Neutrophil (primary cell): ENCODE measurements at regions not wholly inside any gene's neighbourhood (a gene's known extent, or its start where the extent isn't known, plus 50 kb on each side); places are given as distances from the start of the nearest gene placed in this dataset.

ENCODE experiments used
- H3K27ac ChIP-seq: fragments of 200-600 bp; sonication (generic); 2 replicates; pipeline ENCODE4 v1.5.1; 2016; ENCODE audit warnings: mild to moderate bottlenecking, moderate library complexity
- H3K27me3 ChIP-seq: fragments of 200-600 bp; sonication (generic); 2 replicates; pipeline ENCODE4 v1.6.0; 2016; ENCODE audit warnings: mild to moderate bottlenecking
- H3K36me3 ChIP-seq: fragments of 200-600 bp; sonication (generic); 2 replicates; pipeline ENCODE4 v1.5.1; 2017
- H3K4me1 ChIP-seq, 2 experiments: fragments of 200-600 bp in 1 of 2; sonication (generic) in 1 of 2; 1 replicate in 1 of 2; 2 replicates in 1 of 2; pipeline versions ENCODE4 v1.5.1 to v1.6.1; 2013 to 2016; ENCODE audit warnings: low read depth in 1 of 2, low read length in 1 of 2, mild to moderate bottlenecking in 1 of 2, moderate library complexity in 1 of 2; ENCODE audit not compliant: control insufficient read depth in 1 of 2, insufficient read depth in 1 of 2
- H3K4me3 ChIP-seq, 2 experiments: fragments of 200-600 bp in 1 of 2; sonication (generic) in 1 of 2; 1 replicate in 1 of 2; 2 replicates in 1 of 2; pipeline ENCODE4 v1.5.1; 2013 to 2016; ENCODE audit warnings: low read depth in 1 of 2, low read length in 1 of 2, mild to moderate bottlenecking in 1 of 2, moderate library complexity in 1 of 2
- H3K9me3 ChIP-seq: fragments of 200-600 bp; sonication (generic); 2 replicates; pipeline ENCODE4 v1.5.1; 2016
- TF ChIP-seq, protein P1 (sequence below): fragments of 200-600 bp; sonication (generic); IDR thresholded peaks from 2 replicates; pipeline ENCODE4 v1.5.1; 2016; ENCODE audit warnings: antibody characterized with exemption

DNA sequence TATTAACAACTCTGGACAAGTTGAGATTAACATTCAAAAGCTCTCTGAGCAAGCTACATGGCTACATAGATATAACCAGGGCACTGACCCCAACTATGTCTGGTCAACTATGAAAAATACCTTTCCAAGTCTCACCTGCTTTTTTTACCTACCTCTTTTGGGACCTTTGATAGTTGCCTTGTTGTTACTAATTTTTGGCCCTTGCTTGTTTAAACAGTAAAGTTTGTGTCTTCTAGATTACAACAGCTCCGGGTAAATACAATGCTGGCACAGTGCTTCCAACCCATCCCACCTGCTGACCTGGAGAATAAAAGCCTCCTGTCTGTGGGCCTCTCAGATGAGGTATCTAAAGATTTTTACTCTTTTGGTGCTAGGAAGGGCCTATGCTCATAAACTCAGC, 1036.6 kb downstream of the NAALADL2 start:
- Histone ChIP-seq H3K4me3 (no peak overlapping the region), H3K27me3 (no peaks in the 10 kb centered on the region), H3K27ac (no peak overlapping the region), H3K9me3 (no peaks in the 10 kb centered on the region), H3K36me3 (no peaks in the 10 kb centered on the region), H3K4me1 (no peaks in the 10 kb centered on the region)
- TF ChIP-seq, protein P1, sequence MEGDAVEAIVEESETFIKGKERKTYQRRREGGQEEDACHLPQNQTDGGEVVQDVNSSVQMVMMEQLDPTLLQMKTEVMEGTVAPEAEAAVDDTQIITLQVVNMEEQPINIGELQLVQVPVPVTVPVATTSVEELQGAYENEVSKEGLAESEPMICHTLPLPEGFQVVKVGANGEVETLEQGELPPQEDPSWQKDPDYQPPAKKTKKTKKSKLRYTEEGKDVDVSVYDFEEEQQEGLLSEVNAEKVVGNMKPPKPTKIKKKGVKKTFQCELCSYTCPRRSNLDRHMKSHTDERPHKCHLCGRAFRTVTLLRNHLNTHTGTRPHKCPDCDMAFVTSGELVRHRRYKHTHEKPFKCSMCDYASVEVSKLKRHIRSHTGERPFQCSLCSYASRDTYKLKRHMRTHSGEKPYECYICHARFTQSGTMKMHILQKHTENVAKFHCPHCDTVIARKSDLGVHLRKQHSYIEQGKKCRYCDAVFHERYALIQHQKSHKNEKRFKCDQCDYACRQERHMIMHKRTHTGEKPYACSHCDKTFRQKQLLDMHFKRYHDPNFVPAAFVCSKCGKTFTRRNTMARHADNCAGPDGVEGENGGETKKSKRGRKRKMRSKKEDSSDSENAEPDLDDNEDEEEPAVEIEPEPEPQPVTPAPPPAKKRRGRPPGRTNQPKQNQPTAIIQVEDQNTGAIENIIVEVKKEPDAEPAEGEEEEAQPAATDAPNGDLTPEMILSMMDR, result no peak

DNA sequence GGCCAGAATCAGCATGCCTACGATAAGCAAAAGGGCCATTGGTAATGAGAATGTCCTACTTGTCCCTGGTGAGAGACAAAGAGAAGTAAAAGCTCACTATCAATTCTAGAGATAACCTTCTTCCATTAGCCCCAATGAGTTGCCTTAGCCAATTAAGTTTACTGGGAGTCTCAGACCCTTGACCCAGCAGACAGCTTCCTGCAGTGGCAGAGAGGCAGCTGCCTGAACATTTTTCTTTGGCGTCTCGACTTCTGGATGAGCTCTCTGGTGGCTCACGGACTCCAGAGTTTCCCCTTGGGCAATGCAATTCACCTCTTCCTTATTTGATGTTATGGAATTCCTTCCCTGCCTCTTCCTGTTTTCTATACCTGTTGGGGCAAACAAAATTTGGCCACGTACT, 1034.4 kb downstream of the NAALADL2 start:
- H3K9me3 ChIP-seq, result no peaks in the 10 kb centered on the region
- H3K27ac ChIP-seq, result no peak overlapping the region
- no peaks in the 10 kb centered on the region for H3K4me1 ChIP-seq
- H3K36me3 ChIP-seq, result no peaks in the 10 kb centered on the region
- TF ChIP-seq, protein P1, result no peak
- H3K4me3 ChIP-seq, result no peak overlapping the region
- no peaks in the 10 kb centered on the region for H3K27me3 ChIP-seq

DNA sequence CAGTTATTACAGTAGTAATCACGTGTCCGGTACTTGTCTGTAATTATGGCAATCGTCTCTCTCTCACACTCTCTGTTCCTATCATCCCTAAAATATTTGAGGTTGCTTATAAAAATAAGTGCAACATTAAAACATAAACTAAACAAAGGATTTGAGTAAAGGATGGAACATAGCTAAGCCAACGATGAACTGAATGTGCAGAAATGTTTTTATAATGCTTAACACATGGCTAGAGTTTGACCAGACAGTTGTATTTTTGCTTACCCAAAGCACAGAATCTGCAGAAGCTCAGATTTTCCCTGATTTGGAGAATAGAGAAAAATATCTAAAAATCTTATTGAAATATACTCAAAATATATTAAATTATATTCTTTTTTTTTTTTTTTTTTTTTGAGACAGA, 1030.9 kb downstream of the NAALADL2 start:
- TF ChIP-seq, protein P1, result no peak
- Histone ChIP-seq H3K4me3 (no peak overlapping the region), H3K36me3 (no peaks in the 10 kb centered on the region), H3K27ac (no peak overlapping the region), H3K4me1 (no peaks in the 10 kb centered on the region), H3K9me3 (no peaks in the 10 kb centered on the region), H3K27me3 (no peaks in the 10 kb centered on the region)

DNA sequence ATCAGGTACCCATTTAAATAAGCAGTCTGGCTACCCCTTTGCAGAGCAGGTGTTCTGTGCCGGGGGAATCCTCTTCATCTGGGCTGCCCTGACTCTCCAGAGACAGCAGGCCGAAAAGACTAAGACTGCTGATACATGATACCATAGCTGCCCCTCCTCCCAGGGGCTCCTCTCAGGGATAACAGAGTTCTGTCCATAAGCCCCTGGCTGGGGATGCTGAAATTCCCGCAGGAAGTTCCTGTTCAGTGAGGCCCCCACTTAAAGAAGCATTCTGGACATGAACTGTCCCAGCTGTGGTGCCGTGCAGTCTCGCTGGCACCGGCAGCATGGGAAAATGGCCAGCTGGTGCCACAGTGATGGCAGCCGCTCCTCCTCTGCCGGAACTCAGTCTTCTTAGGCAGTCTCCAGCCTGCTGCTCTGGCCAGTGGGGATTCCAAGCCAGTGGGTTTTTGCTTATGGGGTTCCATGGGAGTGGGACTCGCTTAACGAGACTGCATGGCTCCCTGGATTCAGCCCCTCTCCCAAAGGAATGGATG, 1026.2 kb downstream of the NAALADL2 start:
- Histone ChIP-seq H3K36me3 (no peaks in the 10 kb centered on the region), H3K9me3 (no peaks in the 10 kb centered on the region), H3K27me3 (no peaks in the 10 kb centered on the region), H3K27ac (no peak overlapping the region), H3K4me1 (no peaks in the 10 kb centered on the region), H3K4me3 (no peak overlapping the region)
- TF ChIP-seq, protein P1, result no peak

DNA sequence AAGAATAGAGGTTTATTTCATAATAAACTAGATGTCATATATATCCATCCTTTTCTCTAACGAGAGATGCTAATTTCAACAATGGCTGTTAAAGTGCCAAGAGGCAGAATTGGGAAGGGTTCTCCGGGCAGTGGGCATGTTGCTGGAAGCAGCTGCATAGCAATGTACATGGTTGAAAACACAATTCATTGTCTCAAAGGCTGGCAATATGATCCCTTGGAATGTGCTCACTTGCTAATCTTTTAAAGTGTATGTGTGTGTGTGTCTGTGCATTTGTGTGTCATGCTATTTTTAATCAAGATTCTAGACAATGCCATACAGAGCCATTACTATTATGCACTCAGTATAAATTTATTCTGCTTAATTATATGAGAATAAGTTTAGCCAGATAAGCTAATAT, 1020.3 kb downstream of the NAALADL2 start:
- Histone ChIP-seq H3K27me3 (no peaks in the 10 kb centered on the region), H3K4me3 (no peak overlapping the region), H3K9me3 (no peaks in the 10 kb centered on the region), H3K36me3 (no peaks in the 10 kb centered on the region), H3K4me1 (no peaks in the 10 kb centered on the region), H3K27ac (no peak overlapping the region)
- TF ChIP-seq, protein P1, result no peak

DNA sequence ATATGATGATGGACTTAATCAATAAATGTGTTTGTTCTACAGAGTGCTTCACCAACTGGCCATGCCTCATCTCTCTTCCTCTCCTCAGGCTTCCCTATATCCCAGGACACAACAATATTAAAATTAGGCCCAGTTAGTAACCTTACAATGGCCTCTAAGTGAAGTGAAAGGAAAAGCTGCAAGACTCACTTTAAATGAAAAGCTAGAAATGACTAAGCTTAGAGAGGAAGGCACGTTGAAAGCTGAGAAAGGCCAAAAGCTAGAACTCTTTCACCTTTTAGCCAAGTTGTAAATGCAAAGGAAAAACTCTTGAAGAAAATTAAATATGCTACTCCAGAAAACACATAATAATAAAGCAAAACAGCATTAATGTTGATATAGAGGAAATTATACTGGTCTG, 1010.3 kb downstream of the NAALADL2 start:
- TF ChIP-seq, protein P1, result no peak
- H3K9me3 ChIP-seq, result no peaks in the 10 kb centered on the region
- no peak overlapping the region for H3K4me3 ChIP-seq
- H3K27me3 ChIP-seq, result no peaks in the 10 kb centered on the region
- no peaks in the 10 kb centered on the region for H3K36me3 ChIP-seq
- no peak overlapping the region for H3K27ac ChIP-seq
- no peaks in the 10 kb centered on the region for H3K4me1 ChIP-seq
